GM12874 (cell line): ENCODE measurements at regions not wholly inside any gene's neighbourhood (a gene's known extent, or its start where the extent isn't known, plus 50 kb on each side); places are given as distances from the start of the nearest gene placed in this dataset.

ENCODE experiments used
- TF ChIP-seq, protein P1 (sequence below): IDR thresholded peaks from 2 replicates; pipeline ENCODE4 v1.5.1; 2011; ENCODE audit warnings: low read depth, mild to moderate bottlenecking, control low read depth, low read length, moderate library complexity; ENCODE audit not compliant: insufficient read depth

DNA sequence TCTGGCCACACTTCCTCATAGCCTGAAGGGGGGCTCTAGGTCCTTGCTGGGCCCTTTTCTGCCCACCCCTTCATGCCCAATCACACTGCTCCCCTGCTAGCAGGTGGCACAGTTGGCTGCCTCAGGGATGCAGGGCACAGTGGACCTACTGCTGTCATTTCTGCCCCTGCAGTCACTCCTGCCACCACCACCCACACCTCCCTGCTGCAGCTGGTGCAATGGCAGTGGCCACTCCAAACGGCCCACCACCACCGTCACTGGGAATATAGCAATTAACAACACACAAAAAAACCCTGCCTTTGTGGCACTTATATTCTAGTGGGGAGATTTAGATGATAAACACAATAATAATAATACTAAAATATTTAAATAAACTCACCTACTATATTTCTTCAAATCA lies 162.4 kb upstream of the DUSP10 start:
- TF ChIP-seq, protein P1, sequence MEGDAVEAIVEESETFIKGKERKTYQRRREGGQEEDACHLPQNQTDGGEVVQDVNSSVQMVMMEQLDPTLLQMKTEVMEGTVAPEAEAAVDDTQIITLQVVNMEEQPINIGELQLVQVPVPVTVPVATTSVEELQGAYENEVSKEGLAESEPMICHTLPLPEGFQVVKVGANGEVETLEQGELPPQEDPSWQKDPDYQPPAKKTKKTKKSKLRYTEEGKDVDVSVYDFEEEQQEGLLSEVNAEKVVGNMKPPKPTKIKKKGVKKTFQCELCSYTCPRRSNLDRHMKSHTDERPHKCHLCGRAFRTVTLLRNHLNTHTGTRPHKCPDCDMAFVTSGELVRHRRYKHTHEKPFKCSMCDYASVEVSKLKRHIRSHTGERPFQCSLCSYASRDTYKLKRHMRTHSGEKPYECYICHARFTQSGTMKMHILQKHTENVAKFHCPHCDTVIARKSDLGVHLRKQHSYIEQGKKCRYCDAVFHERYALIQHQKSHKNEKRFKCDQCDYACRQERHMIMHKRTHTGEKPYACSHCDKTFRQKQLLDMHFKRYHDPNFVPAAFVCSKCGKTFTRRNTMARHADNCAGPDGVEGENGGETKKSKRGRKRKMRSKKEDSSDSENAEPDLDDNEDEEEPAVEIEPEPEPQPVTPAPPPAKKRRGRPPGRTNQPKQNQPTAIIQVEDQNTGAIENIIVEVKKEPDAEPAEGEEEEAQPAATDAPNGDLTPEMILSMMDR: no peak

- TF ChIP-seq, protein P1: no peak
These were observed 161.7 kb upstream of the DUSP10 start for GRCh38 chr1:221903594-221903993.

DNA sequence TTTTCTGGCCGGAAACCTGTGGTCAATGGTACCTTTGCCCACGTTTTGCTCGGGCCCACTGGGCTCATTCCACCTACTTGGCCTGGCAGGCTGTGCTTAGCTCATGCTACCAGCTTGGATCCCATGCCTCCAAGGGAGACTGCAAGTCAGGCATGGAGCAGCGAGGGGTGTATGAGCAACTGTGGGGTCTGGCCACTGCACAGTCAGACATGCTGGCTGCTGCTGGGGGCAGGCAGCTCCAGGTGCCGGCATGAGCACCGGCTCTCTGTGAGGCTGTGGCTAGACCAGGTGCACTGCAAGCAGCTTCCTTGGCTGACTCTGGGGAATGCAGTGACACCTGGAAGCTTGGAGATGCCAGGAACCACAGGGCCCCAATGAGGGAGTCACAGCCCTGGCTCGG lies 161.1 kb upstream of the DUSP10 start:
- TF ChIP-seq, protein P1: no peak

DNA sequence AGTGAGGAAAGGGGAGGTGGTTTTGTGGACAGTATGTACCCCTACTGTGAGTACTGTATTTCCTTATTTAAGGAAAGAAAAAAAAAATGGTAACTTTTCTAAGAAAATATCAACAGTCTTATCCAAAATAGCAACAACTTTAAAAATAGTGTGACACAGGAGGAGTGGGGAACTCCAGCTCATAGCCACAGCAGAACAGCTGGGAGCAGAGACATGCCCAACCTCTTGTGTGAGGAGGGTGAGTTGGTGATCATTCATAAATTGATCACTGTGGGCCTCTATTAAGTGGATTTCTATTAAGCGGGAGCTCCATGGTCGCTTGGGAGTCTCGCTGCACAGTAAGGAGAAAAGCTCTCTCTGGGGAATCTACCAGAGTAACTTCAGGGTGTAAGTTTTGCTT lies 158.8 kb upstream of the DUSP10 start:
- TF ChIP-seq, protein P1: no peak

- TF ChIP-seq, protein P1: no peak
These were observed 155.4 kb upstream of the DUSP10 start for GRCh38 chr1:221897321-221897721.

DNA sequence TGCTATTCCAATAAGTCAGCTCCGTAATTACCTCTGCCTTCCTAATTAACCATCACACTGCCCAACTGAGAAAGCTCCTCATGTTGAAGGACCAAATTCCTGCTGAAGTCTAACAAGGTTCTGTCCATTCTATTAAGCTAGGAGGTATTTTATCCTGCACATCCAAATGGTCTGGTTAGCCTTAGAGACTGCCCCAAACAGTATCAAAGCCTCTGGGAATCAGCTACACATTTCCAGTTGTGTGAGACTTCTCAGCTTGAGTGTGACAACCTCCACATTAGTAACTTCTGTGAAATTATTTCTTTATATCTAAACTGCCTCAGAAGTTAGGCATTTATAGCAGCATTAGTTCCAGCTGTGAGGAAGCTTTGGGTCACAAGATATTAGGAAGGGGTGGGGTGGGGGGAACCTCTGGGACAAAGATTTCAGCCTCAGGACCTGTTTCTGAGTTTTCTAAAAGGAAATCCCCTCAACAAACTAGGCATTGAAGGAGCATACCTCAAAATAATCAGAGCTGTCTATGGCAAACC lies 150.5 kb upstream of the DUSP10 start:
- TF ChIP-seq, protein P1: no peak

DNA sequence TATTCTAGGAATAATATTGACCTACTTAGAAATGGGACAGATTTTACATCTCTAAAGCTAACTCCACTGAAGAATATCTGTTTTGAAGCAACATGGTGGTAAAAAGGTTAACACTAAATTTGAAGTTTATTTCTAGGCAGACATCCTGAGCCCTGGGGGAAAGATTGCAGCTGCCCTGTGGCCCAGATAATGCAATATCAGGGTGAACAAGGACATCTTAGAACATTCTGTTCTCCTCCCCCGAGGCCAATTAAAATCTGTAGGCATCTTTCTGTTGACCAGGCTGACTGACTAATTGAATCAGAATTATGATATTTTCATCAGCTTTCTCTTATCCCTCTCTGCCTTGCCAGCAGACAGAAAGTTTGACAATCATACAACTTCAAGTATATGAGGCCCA lies 149.8 kb upstream of the DUSP10 start:
- TF ChIP-seq, protein P1: no peak

DNA sequence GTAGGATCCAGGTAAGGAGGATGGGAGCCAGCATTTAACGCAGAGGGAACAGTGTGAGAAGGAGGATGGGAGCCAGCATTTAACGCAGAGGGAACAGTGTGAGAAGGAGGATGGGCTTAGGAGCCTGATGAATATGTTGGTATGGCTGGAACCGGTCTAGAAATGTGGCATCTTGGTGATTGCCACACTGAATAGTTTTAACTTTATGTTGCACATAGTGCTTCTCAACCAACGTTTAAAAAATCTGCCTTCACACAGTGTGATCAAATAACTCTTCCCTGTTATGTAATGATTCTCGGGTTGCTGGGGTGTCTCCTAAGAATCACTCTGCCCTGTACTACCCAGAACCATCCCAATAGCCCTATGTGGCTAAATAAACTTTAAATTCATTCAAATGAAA lies 146.9 kb upstream of the DUSP10 start:
- TF ChIP-seq, protein P1: no peak
